Right lobe of liver (tissue), 6 donors: ENCODE measurements at regions not wholly inside any gene's neighbourhood (a gene's known extent, or its start where the extent isn't known, plus 50 kb on each side); places are given as distances from the start of the nearest gene placed in this dataset.

Source experiments
- ATAC-seq, 4 donors: fragments of 200-7000 bp; cut with Tn5 transposase; one replicate each; pipeline ENCODE4 v1.9.1; 2020; ENCODE audit warnings: mild to moderate bottlenecking in 4 of 4, moderate library complexity in 4 of 4
- DNase-seq, 3 donors: peaks; one replicate each; pipeline ENCODE4 v3.0.0-alpha.2; 2020
- H3K27ac ChIP-seq, 3 donors: fragments of 200-600 bp; one replicate each; pipeline ENCODE4 v1.8.0; 2022
- H3K27me3 ChIP-seq, 2 donors: fragments of 200-600 bp; one replicate each; pipeline ENCODE4 v1.8.0; 2022
- H3K36me3 ChIP-seq, 4 donors: fragments of 200-600 bp; sonication (generic) in 1 of 4; one replicate each; pipeline versions ENCODE4 v1.5.1 to v1.8.0; 2017 to 2022; ENCODE audit warnings: control low read depth in 1 of 4
- H3K4me1 ChIP-seq, 4 donors: fragments of 200-600 bp; sonication (generic) in 1 of 4; one replicate each; pipeline versions ENCODE4 v1.5.1 to v1.8.0; 2017 to 2022; ENCODE audit warnings: control low read depth in 1 of 4
- H3K4me3 ChIP-seq, 3 donors: fragments of 200-600 bp; one replicate each; pipeline ENCODE4 v1.8.0; 2022
- H3K9me3 ChIP-seq, 4 donors: fragments of 200-600 bp; sonication (generic) in 1 of 4; one replicate each; pipeline versions ENCODE4 v1.5.1 to v1.8.0; 2017 to 2022; ENCODE audit warnings: control low read depth in 1 of 4
- CTCF ChIP-seq, 4 donors: fragments of 200-600 bp in 3 of 4; fragments of 450-650 bp in 1 of 4; IDR thresholded peaks; one replicate each; pipeline versions ENCODE4 v1.5.1 to v1.8.0; 2016 to 2022; ENCODE audit warnings: antibody characterized with exemption in 4 of 4, mild to moderate bottlenecking in 2 of 4
- POLR2A ChIP-seq: fragments of 450-650 bp; IDR thresholded peaks from one replicate; pipeline ENCODE4 v1.6.1; 2017; ENCODE audit warnings: antibody characterized with exemption, mild to moderate bottlenecking
- WGBS: methylation state at CpG from one replicate; pipeline ENCODE4 v1.1.6; 2018; ENCODE audit warnings: low coverage, low lambda C conversion rate; ENCODE audit not compliant: insufficient coverage; ENCODE audit errors: missing lambda C conversion rate; 5-methylcytosine and 5-hydroxymethylcytosine counted together
- intact Hi-C, 2 donors: fragments of 100-400 bp; cut with DNase I; formaldehyde crosslinking; loops; one replicate each; pipeline versions ENCODE4 v1.11.2 to v1.14.1; 2022
- donor health status: DM: no; HTN: yes; CAD: no.
- donor health status: DM: no; HTN: no; CAD: no.
- donor health status: DM: no; HTN: no; CAD: no.
- donor health status: DM: no; HTN: yes; CAD: no.
- donor health status: DM: no; HTN: yes; CAD: no.

- intact Hi-C loops: no loop called here
- no peak for TF ChIP-seq POLR2A
- no peak for TF ChIP-seq CTCF (IDR thresholded peaks at IDR 0.05)
- H3K36me3 ChIP-seq: no peaks in the 10 kb centered on the region
- DNase-seq (no peak), ATAC-seq (no peak)
- H3K9me3 ChIP-seq: no peaks in the 10 kb centered on the region
- H3K4me3 ChIP-seq: no peak overlapping the region
- no peak overlapping the region for H3K27ac ChIP-seq
- no peaks in the 10 kb centered on the region for H3K4me1 ChIP-seq
- WGBS: 36% methylated on average over 9 of the region's 9 CpGs
- H3K27me3 ChIP-seq: no peaks in the 10 kb centered on the region
Observed at GRCh38 chr16:48887646-48888210, 277.7 kb upstream of the N4BP1 start.

DNA sequence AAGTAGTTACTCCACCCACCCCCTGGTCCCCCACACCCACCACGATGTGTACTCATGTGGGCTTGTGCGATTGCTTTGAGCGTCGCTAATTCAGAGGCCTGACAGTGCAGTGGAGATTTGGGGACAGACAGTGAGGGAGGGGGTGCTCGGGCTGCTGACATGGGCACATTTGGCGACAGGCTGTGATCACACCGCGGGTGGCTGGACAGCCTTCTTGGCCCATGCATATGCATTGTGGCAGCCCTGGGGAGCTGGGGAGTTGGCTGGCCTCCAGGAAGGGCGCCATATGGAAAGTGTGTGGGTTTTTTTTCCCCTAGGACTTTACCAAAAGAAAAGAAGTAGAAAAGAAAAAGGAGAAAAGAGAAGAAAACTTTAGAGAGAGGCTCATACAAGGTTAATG, 275.5 kb upstream of the N4BP1 start:
- Histone ChIP-seq H3K27me3 (no peaks in the 10 kb centered on the region), H3K4me3 (no peak overlapping the region), H3K36me3 (no peaks in the 10 kb centered on the region), H3K27ac (no peak overlapping the region), H3K9me3 (no peaks in the 10 kb centered on the region), H3K4me1 (no peaks in the 10 kb centered on the region)
- no peak for TF ChIP-seq CTCF (IDR thresholded peaks at IDR 0.05)
- no peak for TF ChIP-seq POLR2A
- ATAC-seq (no peak), DNase-seq (no peak)
- intact Hi-C loops: no loop called here
- 55% methylated on average over 9 of the region's 9 CpGs for WGBS

DNA sequence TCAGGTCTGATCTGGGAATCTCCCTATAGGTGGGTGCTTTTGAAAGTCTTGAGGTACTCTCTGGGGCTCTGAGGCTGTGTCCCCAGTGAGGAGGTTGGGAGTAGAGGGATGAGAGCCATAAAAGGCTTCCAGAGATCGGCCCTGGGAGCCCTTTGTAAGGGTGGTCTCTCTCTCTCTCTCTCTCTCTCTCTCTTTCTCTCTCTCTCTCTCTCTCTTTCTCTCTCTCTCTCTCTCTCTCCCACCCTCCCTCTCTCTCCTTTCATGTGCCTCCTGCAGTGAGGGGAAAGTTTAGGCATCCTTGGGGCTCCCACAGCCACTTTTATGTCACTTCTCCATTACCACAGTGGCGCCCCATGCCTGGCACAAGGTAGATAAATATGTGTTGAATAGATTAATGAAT, 271.3 kb upstream of the N4BP1 start:
- H3K27me3 ChIP-seq: no peaks in the 10 kb centered on the region
- DNase-seq (no peak), ATAC-seq (no peak)
- intact Hi-C loops: no loop called here
- no peak overlapping the region for H3K27ac ChIP-seq
- no peaks in the 10 kb centered on the region for H3K9me3 ChIP-seq
- H3K36me3 ChIP-seq: no peaks in the 10 kb centered on the region
- no peaks in the 10 kb centered on the region for H3K4me1 ChIP-seq
- TF ChIP-seq CTCF (IDR thresholded peaks at IDR 0.05) (no peak), POLR2A (no peak)
- 43% methylated on average over 1 of the region's 2 CpGs for WGBS
- H3K4me3 ChIP-seq: no peak overlapping the region

DNA sequence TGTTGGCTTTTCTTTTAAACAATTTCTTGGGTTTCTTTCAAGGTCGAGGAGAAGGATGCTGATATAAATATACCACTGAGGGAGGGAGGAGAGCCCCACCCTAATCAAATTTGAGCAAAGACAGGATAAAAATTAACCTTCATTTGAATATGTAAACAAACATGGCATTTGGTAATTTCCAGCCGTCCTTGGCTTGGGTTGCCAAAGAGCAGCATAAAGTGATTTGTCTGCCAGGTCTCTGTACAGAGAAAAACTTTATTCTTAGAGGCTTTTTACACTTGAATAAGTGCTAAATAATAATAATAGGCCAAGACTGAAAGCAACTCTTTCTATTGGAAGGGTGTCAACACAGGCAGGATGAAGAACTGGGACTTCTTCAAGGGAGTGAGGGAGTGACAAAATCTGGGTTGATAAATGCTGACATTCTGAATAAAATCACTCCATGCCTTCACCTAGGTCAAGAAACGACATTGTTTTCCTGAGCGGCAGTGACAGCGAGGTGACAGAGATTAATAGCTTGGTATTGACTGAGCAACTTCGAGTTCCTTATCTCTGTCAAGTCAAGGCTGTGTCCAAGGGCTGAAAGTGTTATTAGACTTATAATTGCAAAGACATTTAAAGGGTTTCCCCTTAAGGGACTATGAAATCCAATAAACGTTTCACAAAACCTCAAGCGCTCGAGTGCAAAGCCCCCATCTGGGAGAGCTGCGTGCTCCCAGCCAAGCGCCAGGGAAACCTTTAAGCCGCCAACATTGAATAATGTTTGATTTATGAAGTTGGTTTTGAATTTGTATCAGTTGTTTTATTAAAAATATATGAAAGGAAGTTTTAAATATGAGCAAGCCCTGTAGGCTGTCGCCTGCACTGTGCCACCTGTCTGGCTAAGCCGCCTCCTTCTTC, 269.5 kb upstream of the N4BP1 start:
- Histone ChIP-seq H3K4me1 (no peaks in the 10 kb centered on the region), H3K36me3 (no peaks in the 10 kb centered on the region), H3K27ac (no peak overlapping the region), H3K4me3 (no peak overlapping the region), H3K27me3 (no peaks in the 10 kb centered on the region), H3K9me3 (no peaks in the 10 kb centered on the region)
- ATAC-seq (no peak), DNase-seq (no peak)
- TF ChIP-seq POLR2A: no peak
- no peak for TF ChIP-seq CTCF (IDR thresholded peaks at IDR 0.05)
- intact Hi-C loops: no loop called here
- WGBS: 50% methylated on average over 14 of the region's 14 CpGs
